ENCODE measurements at regions not wholly inside any gene's neighbourhood (a gene's known extent, or its start where the extent isn't known, plus 50 kb on each side); places are given as distances from the start of the nearest gene placed in this dataset.

DNA sequence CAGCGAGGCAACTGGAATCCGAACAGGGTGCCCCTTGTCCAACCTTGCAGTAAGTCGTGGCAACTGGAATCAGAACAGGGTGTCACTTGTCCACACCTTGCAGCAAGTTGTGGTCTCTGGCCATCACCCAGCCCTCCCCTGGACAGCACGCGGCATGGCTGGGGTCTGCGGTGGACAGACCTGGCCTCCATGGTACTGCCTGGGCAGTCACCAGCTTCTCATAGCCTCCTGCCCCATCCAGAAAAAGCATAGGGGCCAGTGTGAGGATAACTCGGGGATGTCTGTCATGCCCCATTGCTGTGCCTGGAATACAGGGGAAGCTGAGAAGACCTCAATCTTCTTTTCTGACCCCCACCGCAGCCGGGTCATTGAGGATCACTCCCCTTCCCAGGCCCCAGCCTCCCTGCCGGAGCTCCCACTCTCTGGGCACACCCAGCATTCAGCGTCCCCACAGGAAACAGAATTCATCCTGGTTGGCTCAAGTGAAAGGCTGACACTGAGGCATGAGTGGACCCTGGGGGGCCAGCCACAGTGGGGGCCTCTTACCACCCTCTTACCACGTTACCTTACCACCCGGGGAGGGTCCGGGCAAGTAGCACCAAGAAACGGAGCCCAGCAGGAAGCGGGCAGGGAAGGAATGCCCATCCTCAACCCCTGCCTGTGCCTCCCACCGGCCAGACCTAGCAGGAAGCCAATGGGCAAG is 68.0 kb upstream of the RAB6C start:
- TF ChIP-seq, protein P1, sequence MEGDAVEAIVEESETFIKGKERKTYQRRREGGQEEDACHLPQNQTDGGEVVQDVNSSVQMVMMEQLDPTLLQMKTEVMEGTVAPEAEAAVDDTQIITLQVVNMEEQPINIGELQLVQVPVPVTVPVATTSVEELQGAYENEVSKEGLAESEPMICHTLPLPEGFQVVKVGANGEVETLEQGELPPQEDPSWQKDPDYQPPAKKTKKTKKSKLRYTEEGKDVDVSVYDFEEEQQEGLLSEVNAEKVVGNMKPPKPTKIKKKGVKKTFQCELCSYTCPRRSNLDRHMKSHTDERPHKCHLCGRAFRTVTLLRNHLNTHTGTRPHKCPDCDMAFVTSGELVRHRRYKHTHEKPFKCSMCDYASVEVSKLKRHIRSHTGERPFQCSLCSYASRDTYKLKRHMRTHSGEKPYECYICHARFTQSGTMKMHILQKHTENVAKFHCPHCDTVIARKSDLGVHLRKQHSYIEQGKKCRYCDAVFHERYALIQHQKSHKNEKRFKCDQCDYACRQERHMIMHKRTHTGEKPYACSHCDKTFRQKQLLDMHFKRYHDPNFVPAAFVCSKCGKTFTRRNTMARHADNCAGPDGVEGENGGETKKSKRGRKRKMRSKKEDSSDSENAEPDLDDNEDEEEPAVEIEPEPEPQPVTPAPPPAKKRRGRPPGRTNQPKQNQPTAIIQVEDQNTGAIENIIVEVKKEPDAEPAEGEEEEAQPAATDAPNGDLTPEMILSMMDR (conservative IDR thresholded peaks at IDR 0.05 in 1 of 2, IDR thresholded peaks at IDR 0.05 in 1 of 2; ENCODE audit: low read depth in 1 of 2, low read length in 2 of 2) = no peak
- no peak for TF ChIP-seq EZH2 (IDR thresholded peaks at IDR 0.05; ENCODE audit: low read length, missing control alignments)
